ENCODE measurements at regions not wholly inside any gene's neighbourhood (a gene's known extent, or its start where the extent isn't known, plus 50 kb on each side); places are given as distances from the start of the nearest gene placed in this dataset.

DNA sequence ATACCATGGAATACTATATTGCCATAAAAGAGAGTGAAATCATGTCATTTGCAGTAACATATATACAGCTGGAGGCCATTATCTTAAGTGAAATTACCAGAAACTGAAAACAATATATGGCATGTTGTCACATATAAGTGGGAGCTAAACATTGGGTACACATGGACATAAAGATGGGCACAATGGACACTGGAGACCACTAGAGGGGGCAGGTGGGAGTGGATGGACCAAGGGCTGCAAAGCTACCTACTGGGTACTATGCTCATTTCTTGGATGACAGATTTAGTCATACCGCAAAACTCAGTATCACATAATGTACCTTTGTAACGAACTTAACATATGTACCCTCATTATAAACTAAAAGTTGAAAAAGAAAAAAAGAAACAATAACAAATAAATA, 1167.6 kb downstream of the NXPH1 start:
- Histone ChIP-seq H3K4me3 (replicated peaks in 1 of 3; ENCODE audit: low read depth in 2 of 3, low read length in 3 of 3) (no peak overlapping the region), H3K27me3 (ENCODE audit: control insufficient read depth in 2 of 2, insufficient read depth in 2 of 2, low read length in 2 of 2) (no peaks in the 10 kb centered on the region), H3K36me3 (replicated peaks in 1 of 2; ENCODE audit: control insufficient read depth in 1 of 2, insufficient read depth in 2 of 2, low read length in 2 of 2) (no peaks in the 10 kb centered on the region), H3K27ac (ENCODE audit: low read depth in 1 of 2, low read length in 2 of 2) (no peak overlapping the region), H2AFZ (ENCODE audit: insufficient read depth, low read depth, low read length, poor library complexity, severe bottlenecking) (no peak overlapping the region), H3K9ac (ENCODE audit: insufficient read depth, low read length, poor library complexity, severe bottlenecking) (no peak overlapping the region), H3K4me2 (replicated peaks; ENCODE audit: extremely low read depth, low read length, poor library complexity, severe bottlenecking) (no peak overlapping the region), H3K9me3 (replicated peaks in 1 of 2; ENCODE audit: control insufficient read depth in 1 of 2, insufficient read depth in 1 of 2, low read length in 2 of 2) (peaks cover 5 to 6% of the 10 kb centered on the region in 2 donors), H3K4me1 (ENCODE audit: control insufficient read depth in 1 of 2, insufficient read depth in 2 of 2, low read length in 2 of 2) (no peaks in the 10 kb centered on the region), H4K20me1 (ENCODE audit: insufficient read depth, low read length) (no peaks in the 10 kb centered on the region), H3K79me2 (ENCODE audit: insufficient read depth, low read length) (no peaks in the 10 kb centered on the region)
- Mint-ChIP-seq H3K27ac (no peak overlapping the region), H3K36me3 (no peaks in the 10 kb centered on the region), H3K9me3 (peaks cover 0 to 7% (median 4%) of the 10 kb centered on the region in 7 donors), H3K4me1 (no peaks in the 10 kb centered on the region), H3K27me3 (ENCODE audit: low read depth in 3 of 3) (peaks cover 0 to 1% (median 0%) of the 10 kb centered on the region in 3 donors), H3K4me3 (no peak overlapping the region)
- no peak for DNase-seq
- intact Hi-C loops (cut with micrococcal nuclease) = no loop called here
- no peak for TF ChIP-seq CTCF (IDR thresholded peaks at IDR 0.05)
- no CpG with 5 or more reads among the region's 2 CpGs for WGBS (ENCODE audit: insufficient coverage)

DNA sequence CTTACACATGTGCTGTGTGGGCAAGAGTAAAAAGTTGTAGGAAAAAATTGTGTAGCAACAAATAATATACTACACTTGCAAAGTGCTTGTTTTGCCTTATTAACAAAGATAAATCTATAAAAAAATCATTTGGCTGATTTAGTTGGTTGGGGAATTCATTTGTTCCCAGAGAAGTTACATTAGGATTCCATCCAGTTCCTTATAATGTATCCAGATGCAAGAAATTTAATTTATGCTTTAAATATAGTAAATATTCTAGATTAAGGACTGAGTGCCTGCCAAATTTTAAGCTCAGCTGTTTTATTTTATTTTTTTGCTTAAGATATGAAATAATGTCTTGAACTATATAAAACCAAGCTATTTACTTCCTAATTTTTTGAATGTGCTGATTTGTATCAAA, 1169.9 kb downstream of the NXPH1 start:
- H3K9me3 Mint-ChIP-seq = peaks cover 0 to 6% (median 0%) of the 10 kb centered on the region in 7 donors
- no peak overlapping the region for H3K27ac Mint-ChIP-seq
- intact Hi-C loops (cut with micrococcal nuclease) = no loop called here

More for the DNA sequence above, 1169.9 kb downstream of the NXPH1 start:
- Mint-ChIP-seq H3K4me3 (no peak overlapping the region), H3K36me3 (no peaks in the 10 kb centered on the region), H3K4me1 (no peaks in the 10 kb centered on the region), H3K27me3 (ENCODE audit: low read depth in 3 of 3) (peaks cover 0 to 1% (median 0%) of the 10 kb centered on the region in 3 donors)
- no peaks in the 10 kb centered on the region for H3K9me3 ChIP-seq (replicated peaks in 1 of 2; ENCODE audit: control insufficient read depth in 1 of 2, insufficient read depth in 1 of 2, low read length in 2 of 2)
- H3K27me3 ChIP-seq (ENCODE audit: control insufficient read depth in 2 of 2, insufficient read depth in 2 of 2, low read length in 2 of 2) = no peaks in the 10 kb centered on the region
- no peak overlapping the region for H3K27ac ChIP-seq (ENCODE audit: low read depth in 1 of 2, low read length in 2 of 2)
- no peak for TF ChIP-seq CTCF (IDR thresholded peaks at IDR 0.05)
- no peak overlapping the region for H3K4me2 ChIP-seq (replicated peaks; ENCODE audit: extremely low read depth, low read length, poor library complexity, severe bottlenecking)
- H3K4me1 ChIP-seq (ENCODE audit: control insufficient read depth in 1 of 2, insufficient read depth in 2 of 2, low read length in 2 of 2) = no peaks in the 10 kb centered on the region
- H3K36me3 ChIP-seq (replicated peaks in 1 of 2; ENCODE audit: control insufficient read depth in 1 of 2, insufficient read depth in 2 of 2, low read length in 2 of 2) = no peaks in the 10 kb centered on the region
- no peaks in the 10 kb centered on the region for H3K79me2 ChIP-seq (ENCODE audit: insufficient read depth, low read length)
- H4K20me1 ChIP-seq (ENCODE audit: insufficient read depth, low read length) = no peaks in the 10 kb centered on the region
- H3K9ac ChIP-seq (ENCODE audit: insufficient read depth, low read length, poor library complexity, severe bottlenecking) = no peak overlapping the region
- H3K4me3 ChIP-seq (replicated peaks in 1 of 3; ENCODE audit: low read depth in 2 of 3, low read length in 3 of 3) = no peak overlapping the region
- DNase-seq = no peak
- no peak overlapping the region for H2AFZ ChIP-seq (ENCODE audit: insufficient read depth, low read depth, low read length, poor library complexity, severe bottlenecking)
